Caki2 (cell line): ENCODE measurements at regions not wholly inside any gene's neighbourhood (a gene's known extent, or its start where the extent isn't known, plus 50 kb on each side); places are given as distances from the start of the nearest gene placed in this dataset.

ENCODE experiments used
- DNase-seq: peaks from one replicate; pipeline ENCODE4 v3.0.0-alpha.2; 2015; ENCODE audit warnings: low read depth
- in situ Hi-C: cut with HindIII; loops from 2 replicates; pipeline ENCODE4 v1.10.0; 2016; ENCODE audit warnings: low sequenced_read_pairs, low pct_unique_long_range_greater_than_20kb, mixed read lengths

GRCh38 chr9:89872913-89873707, 268.3 kb downstream of the GADD45G start:
- no peak for DNase-seq
- in situ Hi-C loops: no loop called here

GRCh38 chr9:89873801-89874200, 269.0 kb downstream of the GADD45G start:
- DNase-seq: no peak
- in situ Hi-C loops: no loop called here

GRCh38 chr9:89874351-89875321, 269.8 kb downstream of the GADD45G start:
- in situ Hi-C loops: no loop called here

GRCh38 chr9:89877051-89878002, 272.5 kb downstream of the GADD45G start:
- in situ Hi-C loops: no loop called here
- no peak for DNase-seq

More at GRCh38 chr9:89874351-89875321, 269.8 kb downstream of the GADD45G start:
- no peak for DNase-seq

- in situ Hi-C loops: no loop called here
- no peak for DNase-seq
These were observed 273.2 kb downstream of the GADD45G start for GRCh38 chr9:89878003-89878411.

- in situ Hi-C loops: no loop called here
- DNase-seq: no peak
These were observed 273.9 kb downstream of the GADD45G start for GRCh38 chr9:89878687-89879086.

- no peak for DNase-seq
- in situ Hi-C loops: no loop called here
These were observed 274.5 kb downstream of the GADD45G start for GRCh38 chr9:89879276-89879675.

- DNase-seq: no peak
- in situ Hi-C loops: no loop called here
These were observed 274.9 kb downstream of the GADD45G start for GRCh38 chr9:89879701-89880100.

GRCh38 chr9:89880161-89880560, 275.3 kb downstream of the GADD45G start:
- in situ Hi-C loops: no loop called here
- DNase-seq: no peak

GRCh38 chr9:89880721-89881120, 275.9 kb downstream of the GADD45G start:
- in situ Hi-C loops: no loop called here
- no peak for DNase-seq

GRCh38 chr9:89881431-89881830, 276.6 kb downstream of the GADD45G start:
- in situ Hi-C loops: no loop called here

GRCh38 chr9:89882930-89883361, 278.1 kb downstream of the GADD45G start:
- in situ Hi-C loops: no loop called here
- no peak for DNase-seq

More at GRCh38 chr9:89881431-89881830, 276.6 kb downstream of the GADD45G start:
- DNase-seq: no peak

GRCh38 chr9:89883401-89884341, 278.9 kb downstream of the GADD45G start:
- in situ Hi-C loops: no loop called here
- no peak for DNase-seq

- DNase-seq: no peak
- in situ Hi-C loops: no loop called here
These were observed 279.7 kb downstream of the GADD45G start for GRCh38 chr9:89884356-89885083.

GRCh38 chr9:89885156-89885555, 280.3 kb downstream of the GADD45G start:
- in situ Hi-C loops: no loop called here

GRCh38 chr9:89886281-89886700, 281.5 kb downstream of the GADD45G start:
- in situ Hi-C loops: no loop called here
- DNase-seq: no peak

More at GRCh38 chr9:89885156-89885555, 280.3 kb downstream of the GADD45G start:
- DNase-seq: no peak
